GM21447 (cell line): ENCODE measurements at regions not wholly inside any gene's neighbourhood (a gene's known extent, or its start where the extent isn't known, plus 50 kb on each side); places are given as distances from the start of the nearest gene placed in this dataset.
"Not testable (repeated sequence)": the region's sequence is repeated elsewhere in the genome, so short reads cannot be mapped to it uniquely, and the experiment has no call there.

Experiments
- ATAC-seq: cut with Tn5 transposase; IDR thresholded peaks from one replicate; pipeline ENCODE4 v1.9.1; 2021; ENCODE audit not compliant: unreplicated experiment

DNA sequence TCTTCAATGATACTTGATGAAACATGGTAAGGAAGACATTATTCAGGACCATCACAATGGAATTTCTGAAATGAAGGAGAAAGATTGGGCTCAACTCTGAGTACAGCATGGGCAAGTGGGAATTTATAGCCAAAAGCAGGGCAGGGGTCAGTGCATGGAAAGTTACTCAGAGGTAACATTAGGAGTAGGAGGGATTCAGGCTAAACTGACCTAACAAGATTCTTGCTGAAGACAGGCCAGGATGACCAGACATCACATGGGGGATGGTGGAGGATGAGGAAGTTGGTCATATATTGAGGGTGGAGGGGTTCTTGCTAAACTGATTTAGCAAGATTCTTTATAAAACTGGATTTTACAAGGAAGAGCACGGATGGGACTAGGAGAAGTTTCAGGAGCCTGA is 489.8 kb downstream of the ADCYAP1 start:
- ATAC-seq = no peak

DNA sequence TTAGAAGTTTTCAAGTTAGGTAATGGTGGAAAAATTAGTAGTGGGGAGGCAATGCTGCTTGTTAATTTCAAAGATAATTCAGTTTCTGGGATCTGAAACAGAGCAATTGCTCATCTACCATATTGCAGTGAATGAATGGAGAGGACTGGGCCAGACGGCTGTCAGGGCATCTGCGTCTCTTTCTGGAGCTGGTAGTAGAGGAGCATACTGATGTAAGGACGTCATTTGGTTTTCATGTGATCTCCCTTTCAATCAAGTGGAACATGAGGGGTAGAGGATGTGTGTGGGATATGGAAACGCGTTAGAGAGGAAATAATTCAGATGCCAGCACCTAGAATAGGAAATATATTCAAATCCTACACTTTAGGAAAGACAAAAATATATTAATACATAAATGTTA is 490.3 kb downstream of the ADCYAP1 start:
- ATAC-seq = no peak

DNA sequence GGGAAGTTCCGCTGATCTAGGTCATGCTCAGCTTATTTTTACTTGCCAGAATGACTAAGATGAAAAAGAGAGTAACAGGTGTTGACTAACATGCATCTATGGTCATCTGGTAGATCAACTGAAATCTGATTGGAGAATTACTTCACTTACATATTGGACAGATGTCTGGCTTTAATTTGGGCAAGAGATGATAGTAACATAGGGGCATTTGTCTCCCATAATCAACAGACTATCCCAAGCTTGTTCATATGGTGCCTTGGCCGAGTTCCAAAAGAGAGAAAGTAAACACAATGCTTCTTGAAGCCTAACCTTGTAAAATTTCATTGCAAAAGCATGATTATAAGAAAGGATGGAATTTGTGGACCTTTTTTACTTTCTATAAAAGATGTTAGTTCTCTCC is 503.7 kb downstream of the ADCYAP1 start:
- no peak for ATAC-seq

DNA sequence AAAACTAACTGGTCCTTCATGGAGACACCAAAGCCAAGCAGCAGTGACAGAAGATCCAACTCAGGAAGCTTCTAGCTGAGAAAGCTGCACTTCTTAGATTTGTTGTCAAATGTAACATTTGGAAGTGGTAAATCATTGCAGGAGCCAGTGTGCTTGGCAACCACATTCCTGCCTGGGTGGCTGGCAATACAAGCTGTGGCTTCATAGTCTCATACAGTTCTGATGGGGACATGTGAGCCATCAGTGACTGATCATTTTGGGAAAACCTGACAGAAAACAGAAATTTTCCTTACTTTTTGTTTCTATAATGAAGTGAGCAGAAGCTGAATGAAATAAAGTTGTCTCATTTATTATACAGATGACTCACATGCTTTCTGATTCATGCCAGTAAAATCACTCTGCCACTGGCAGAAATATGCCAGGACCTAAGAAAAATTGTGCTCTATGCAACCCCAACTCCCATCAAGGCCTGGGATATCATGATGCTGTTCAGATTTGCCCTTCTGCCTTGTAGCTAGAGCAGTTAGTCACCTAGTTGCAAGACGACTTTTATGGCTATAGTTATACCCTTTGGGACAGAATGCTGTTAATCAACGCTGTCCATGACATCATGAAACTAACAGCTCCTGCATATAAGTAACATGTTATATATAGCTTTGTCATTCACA is 508.1 kb downstream of the ADCYAP1 start:
- no peak for ATAC-seq

DNA sequence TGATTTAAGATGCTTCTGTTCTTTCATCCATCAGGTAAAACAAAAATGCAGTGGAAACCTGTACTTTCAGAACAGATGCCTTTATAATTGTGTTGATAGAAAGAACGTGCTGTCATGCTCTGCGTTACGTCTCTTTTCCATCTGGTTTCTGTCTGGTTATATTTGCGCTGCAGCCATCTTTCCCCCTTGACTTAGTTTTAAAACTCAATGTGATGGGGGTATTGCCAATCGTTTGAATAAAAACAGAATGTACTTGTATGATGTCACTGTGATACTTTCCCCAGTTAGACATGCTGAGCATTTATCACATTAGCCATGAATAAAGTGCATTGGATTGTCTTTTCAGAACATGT is 508.6 kb downstream of the ADCYAP1 start:
- no peak for ATAC-seq

DNA sequence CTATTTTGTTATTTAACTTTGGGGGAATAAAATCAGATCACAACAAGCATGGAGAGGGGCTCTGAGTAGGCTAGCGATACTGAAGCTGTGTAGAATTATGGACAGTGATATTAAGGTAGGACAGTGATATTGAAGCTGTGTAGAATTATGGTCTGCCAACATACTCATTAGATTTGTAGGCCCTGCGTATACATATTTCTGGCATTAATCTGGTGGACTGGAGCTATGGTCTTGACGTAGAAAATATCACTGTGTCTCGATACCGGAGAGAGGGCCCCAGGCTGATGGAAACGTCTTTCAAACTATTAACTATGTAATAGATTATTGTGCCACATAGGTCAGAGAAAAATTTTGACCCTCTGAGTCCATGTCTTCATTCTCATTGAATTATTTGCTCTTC is 511.4 kb downstream of the ADCYAP1 start:
- no peak for ATAC-seq

DNA sequence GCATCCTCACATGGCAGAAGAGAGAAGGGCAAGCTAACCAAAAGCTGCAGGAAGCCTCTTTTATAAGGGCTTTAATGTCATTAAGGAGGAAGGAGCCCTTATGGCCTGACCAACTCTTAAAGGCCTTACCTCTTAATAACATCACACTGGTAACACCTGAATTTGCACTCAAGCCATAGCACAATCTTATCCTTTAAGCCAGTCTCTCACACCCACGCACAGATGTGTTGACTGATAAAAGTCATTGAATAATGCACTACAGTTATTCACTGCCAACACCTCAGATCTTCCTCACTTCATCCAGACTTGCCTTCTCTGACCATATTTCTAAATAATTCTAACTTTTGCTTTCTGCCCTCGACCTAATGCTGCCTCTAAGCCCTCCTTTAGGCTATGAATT is 516.8 kb downstream of the ADCYAP1 start:
- no peak for ATAC-seq

DNA sequence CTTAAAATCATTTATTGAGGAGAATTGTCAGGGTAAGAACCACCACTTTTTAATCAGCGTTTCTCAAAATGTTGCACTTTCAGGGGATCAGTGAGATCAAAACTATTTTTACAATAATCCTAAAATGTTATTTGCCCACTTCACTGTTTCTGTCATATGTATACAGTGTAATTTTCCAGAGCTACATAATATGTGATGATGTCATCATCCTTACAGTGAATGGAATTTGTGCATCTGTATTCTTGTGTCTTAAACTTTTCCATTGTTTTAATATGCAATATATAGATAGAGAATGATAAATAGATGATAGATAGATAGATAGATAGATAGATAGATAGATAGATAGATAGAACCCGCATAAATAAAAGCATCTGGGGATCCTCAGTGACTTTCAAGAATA is 518.0 kb downstream of the ADCYAP1 start:
- ATAC-seq = no peak

DNA sequence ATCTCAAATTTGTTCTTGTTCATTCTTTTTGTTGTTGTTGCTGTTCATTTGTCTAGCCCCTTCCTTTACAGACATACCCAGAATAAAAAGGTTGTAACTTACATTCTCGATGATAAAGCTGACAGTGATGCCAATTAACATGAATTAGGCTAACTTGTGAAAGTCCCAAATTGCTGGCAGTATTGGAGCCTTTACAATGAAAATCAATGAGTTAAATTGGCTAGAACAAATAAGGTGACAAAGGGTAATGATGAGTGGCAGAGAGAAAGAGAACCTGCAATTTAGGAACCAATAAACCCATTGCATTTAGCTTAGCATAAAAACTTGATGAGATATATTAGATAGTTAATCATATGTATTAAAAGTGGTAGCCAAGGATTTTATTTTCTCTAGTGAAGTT is 521.0 kb downstream of the ADCYAP1 start:
- no peak for ATAC-seq

DNA sequence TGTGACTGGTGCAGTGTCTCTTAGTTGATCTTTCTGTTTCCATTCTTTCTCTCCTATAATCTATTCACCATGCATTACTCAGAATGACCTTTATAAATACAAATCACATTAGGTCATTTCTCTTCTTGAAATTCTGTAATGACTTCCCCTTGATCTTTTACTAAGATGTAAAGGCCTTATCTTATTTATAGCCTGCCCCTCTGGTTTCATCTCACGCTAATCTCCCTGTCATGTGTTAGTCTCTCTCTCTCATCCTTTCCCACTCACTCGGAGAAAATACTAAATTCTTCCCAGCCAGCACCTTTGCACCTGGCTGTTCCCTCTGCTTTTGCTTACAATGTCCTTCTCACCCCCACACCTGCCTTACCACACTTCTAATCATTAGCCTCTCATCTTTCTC is 530.8 kb downstream of the ADCYAP1 start:
- ATAC-seq = no peak

DNA sequence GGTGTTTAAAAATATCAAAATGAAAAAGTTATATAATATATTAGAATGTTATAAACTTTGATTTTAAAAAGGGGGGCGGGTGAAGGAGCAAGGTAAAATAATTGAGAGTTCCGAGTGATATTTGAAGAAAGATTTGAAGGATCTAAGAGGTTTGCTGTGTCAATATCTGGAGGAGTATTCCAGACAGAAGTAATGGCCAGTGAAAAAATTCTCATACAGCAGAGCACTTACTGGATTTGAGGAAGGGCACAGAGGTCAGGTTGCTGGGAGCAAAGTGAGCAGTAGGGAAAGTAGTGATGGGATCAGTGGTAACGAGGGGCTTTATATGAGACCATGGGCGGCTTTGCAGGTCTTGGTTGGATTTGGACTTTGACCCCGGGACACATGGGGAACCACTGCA is 531.5 kb downstream of the ADCYAP1 start:
- no peak for ATAC-seq

DNA sequence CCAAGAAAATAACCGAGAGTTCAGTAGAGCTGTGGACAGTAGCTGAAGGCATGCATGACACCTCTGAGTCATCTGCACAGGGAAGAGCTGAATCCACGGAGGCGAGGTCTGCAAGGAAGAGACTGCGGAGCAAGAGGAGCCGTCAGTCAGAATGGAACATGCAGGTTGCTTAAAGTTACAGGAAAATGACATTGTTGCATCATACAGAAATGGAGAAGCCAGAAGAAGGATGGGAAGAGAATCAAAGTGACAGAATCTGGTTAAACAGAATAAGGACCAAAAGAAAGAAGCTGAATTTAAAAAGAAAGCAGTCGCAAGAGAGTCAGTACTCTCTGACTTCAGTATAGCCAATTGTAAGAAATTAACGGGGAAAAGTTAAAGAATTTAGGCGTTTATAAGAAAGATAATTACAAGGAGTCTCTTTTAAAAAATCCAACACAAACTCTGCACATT is 533.8 kb downstream of the ADCYAP1 start:
- ATAC-seq = no peak

DNA sequence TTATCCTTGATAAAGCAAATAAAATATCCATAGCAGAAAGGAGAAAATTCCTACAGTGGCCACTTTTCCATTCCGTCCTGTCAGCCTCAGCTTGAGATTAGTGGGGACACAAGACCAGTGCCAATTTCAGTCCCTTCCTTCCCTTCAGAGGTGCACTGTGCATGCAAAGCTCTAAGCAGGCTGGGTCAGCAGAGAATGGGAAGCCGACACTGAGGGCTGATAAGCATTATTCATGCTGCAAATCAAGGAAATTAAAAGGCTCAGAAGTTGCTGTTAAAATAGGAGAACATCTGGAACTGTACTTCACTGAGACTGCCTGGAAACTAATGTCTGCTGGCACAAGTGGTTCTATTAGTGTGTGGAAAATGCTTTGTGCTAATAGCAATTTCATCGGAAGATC is 534.3 kb downstream of the ADCYAP1 start:
- no peak for ATAC-seq

DNA sequence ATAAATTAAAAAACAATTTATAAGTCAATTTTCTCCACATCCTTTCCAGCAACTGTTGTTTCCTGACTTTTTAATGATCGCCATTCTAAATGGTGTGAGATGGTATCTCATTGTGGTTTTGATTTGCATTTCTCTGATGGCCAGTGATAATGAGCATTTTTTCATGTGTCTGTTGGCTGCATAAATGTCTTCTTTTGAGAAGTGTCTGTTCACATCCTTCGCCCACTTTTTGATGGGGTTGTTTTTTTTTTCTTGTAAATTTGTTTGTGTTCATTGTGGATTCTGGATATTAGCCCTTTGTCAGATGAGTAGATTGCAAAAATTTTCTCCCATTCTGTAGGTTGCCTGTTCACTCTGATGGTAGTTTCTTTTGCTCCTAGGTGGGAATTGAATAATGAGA is 539.4 kb downstream of the ADCYAP1 start:
- not testable (repeated sequence) for ATAC-seq

DNA sequence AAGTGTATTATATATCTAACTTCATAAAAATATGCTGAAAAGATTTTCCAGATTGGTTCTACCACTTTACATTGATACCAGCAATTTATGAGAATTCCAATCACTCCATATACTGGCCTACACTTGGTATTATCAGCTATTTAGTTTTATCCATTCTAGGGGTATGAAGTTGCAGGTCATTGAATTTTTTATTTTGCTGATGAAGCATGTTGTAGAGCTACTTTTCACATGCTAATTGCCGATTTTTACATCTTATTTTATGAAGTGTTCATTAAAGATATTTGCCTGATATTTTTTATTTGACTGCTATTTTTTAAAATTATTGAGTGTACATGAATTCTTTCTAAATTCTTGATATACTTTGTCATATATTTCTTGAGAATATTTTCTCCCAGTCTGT is 542.1 kb downstream of the ADCYAP1 start:
- ATAC-seq = no peak

DNA sequence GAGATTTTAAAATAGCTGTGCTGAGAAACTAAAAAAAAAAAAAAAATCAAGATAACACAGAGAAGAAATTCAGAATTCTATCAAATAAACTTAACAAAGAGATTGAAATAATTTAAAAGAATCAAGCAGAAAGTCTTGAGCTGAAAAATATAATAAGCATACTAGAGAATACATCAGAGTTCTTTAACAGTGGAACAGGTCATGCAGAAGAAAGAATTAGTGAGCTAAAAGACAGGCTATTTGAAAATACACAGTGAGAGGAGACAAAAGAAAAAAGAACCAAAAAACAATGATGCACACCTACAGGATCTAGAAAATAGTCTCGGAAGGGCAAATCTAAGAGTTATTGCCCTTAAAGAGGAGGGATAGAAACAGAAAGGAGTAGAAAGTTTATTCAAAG is 548.1 kb downstream of the ADCYAP1 start:
- no peak for ATAC-seq

DNA sequence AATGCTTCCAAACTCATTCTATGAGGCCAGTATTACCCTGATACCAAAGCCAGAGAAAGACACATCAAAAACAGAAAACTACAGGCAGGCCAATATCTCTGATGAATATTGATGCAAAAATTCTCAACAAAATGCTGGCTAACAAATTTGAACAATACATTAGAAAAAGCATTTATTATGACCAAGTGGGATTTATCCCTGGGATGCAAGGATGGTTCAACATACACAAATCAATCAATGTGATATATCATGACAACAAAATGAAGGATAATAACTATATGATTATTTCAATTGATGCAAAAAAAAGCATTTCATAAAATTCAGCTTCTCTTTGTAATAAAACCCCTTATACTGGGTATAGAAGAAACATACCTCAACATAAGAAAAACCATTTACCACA is 550.9 kb downstream of the ADCYAP1 start:
- no peak for ATAC-seq

DNA sequence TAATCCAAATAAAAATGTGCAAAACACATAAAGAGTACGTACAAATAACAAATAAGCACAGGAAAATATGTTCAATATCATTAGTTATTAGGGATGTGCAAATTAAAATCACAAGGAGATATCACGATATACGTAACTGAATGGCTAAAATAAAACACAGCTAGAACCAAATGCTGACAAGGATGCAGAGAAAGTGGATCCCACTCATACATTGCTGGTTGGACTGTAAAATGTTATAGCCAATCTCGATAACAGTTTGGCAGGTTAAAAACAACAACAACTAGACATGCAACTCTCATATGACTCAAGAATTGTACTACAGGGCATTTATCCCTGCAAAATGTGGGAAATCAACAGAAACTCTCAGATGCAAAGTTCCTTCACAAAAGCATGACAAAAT is 553.9 kb downstream of the ADCYAP1 start:
- ATAC-seq = no peak

DNA sequence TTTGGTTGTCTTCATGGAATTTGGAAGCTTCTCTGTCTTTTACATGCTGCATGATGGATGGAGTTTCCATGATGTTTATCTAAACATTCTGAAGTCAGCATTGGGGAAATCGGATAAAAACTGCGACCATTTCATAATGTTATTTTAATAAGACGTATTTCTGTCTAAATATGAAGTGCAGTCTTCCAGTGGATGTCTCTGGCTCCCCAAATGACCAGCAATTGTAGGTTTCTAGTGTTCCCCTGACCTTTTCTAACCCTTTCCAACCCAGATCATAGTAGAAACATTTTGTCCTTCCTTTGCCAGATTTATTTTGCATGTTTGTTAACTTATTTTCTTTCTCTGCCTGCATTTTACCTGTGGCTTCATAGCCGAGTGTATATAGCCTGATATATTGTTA is 559.3 kb downstream of the ADCYAP1 start:
- ATAC-seq = no peak

DNA sequence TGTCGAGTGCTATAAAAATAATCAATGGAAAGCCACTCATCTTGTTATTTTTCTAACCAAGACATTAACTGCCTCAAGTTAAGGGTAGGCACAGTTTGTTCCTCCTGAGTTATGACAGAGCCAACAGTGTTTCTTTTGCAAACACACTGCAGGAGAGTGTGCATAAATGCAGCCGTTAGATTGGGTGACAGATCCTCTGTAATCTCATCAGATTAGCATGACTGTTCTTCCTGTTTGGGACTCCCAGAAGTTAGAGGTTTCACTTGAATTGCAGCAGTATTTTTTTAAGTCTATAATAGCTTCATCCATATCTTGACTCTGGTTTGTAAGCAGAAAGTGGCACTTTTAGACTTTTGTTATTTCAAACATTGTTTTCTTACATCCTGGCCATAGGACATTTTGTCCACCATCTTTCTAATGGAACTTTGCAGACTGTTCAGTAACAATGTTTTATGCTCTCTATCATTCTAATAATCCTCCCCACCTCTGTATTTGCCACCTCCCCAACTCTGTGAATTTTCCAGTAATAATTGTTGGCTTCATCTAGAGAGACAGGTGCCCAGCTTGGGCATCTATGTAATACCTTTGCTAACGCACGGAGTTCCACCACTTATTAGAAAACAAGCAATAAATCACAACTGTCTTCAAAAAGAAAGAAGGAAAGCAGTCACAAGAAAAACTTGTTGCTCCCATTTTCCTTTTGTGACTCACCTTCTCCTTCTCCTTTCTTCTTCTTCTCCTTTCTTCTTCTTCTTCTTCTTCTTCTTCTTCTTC is 560.0 kb downstream of the ADCYAP1 start:
- ATAC-seq = no peak

DNA sequence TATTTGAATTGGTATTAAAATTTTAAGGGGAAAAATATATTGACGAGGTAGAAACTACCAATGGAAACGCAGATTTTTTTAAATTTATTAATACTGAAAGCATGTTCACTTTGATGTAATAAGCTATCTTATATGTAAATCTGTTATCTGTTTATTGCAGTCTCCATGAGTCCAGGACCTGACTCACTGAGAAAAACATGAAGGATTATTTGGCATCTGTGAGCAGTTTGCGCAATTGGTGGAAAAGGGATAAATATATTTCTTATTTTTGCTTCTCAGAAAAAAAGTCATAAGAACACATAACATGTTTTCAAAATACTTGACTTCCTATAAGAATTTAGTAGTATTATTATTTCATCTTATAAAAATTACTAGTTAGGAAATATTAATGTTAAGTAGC is 561.4 kb downstream of the ADCYAP1 start:
- ATAC-seq = no peak

DNA sequence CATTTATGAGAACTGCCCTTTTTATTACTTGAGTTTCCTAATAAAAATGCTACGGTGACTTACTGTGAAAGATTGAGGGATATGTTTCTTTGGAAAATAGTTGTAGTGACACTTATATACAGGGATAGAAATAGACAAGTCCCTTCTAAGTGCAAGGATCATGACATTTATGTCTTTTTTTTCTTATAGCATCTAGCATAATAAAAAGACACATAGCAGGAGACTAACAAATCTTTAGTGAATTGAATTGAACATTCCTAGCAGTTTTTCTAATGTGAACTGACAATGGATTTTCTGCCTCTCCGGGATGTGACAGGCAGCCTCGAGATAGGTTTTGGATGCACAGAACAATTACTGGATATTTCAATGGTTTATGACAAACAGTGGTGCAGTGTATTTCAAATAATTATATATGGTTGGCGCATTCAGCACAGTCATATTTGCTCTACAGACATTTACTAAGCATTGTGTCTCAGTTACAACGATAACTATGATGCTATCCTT is 562.8 kb downstream of the ADCYAP1 start:
- no peak for ATAC-seq

DNA sequence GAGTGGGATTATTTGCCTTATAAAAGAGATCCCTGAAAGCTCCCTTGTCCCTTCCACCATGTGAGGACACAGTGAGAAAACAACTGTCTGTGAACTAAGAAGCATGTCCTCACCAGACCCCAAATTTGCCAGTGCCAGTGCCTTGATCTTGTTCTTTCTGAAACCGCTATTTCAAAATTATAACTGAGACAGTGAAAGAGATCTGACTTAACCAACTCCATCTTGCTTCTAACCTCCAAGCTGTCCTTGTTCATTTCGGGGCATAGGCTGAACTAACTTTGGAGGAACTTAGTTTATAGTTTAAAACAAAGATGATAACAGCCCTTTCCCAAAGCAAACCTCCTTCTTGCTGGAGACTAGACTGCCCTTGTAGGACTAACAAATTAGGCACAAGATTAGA is 563.9 kb downstream of the ADCYAP1 start:
- ATAC-seq = no peak
